Omental fat pad (tissue), 3 donors: ENCODE measurements at regions not wholly inside any gene's neighbourhood (a gene's known extent, or its start where the extent isn't known, plus 50 kb on each side); places are given as distances from the start of the nearest gene placed in this dataset.

ENCODE experiments used
- ATAC-seq: fragments of 150-250 bp; one replicate; pipeline ENCODE4 v1.9.1; 2016; ENCODE audit warnings: mild to moderate bottlenecking, moderate library complexity; ENCODE audit not compliant: low FRiP score
- DNase-seq: peaks from one replicate; pipeline ENCODE4 v3.0.0-alpha.2; 2019; ENCODE audit warnings: low spot score
- CTCF ChIP-seq, 3 donors: fragments of 450-650 bp; IDR thresholded peaks; one replicate each; pipeline ENCODE4 v1.5.1; 2016 to 2017; ENCODE audit warnings: antibody characterized with exemption in 3 of 3, mild to moderate bottlenecking in 3 of 3, moderate library complexity in 2 of 3

- DNase-seq (no peak), ATAC-seq (no peak)
- no peak for TF ChIP-seq CTCF (IDR thresholded peaks at IDR 0.05)
Observed at GRCh38 chr7:35316549-35316948, 62.6 kb upstream of the TBX20 start.

GRCh38 chr7:35315517-35315916 lies 61.6 kb upstream of the TBX20 start:
- DNase-seq = no peak
- ATAC-seq = no peak
- no peak for TF ChIP-seq CTCF (IDR thresholded peaks at IDR 0.05)

- ATAC-seq (no peak), DNase-seq (no peak)
- TF ChIP-seq CTCF (IDR thresholded peaks at IDR 0.05) = no peak
Observed at GRCh38 chr7:35314354-35314753, 60.5 kb upstream of the TBX20 start.

GRCh38 chr7:35313575-35313974 lies 59.7 kb upstream of the TBX20 start:
- ATAC-seq (no peak), DNase-seq (no peak)
- TF ChIP-seq CTCF (IDR thresholded peaks at IDR 0.05) = no peak
